ENCODE measurements at regions not wholly inside any gene's neighbourhood (a gene's known extent, or its start where the extent isn't known, plus 50 kb on each side); places are given as distances from the start of the nearest gene placed in this dataset.

DNA sequence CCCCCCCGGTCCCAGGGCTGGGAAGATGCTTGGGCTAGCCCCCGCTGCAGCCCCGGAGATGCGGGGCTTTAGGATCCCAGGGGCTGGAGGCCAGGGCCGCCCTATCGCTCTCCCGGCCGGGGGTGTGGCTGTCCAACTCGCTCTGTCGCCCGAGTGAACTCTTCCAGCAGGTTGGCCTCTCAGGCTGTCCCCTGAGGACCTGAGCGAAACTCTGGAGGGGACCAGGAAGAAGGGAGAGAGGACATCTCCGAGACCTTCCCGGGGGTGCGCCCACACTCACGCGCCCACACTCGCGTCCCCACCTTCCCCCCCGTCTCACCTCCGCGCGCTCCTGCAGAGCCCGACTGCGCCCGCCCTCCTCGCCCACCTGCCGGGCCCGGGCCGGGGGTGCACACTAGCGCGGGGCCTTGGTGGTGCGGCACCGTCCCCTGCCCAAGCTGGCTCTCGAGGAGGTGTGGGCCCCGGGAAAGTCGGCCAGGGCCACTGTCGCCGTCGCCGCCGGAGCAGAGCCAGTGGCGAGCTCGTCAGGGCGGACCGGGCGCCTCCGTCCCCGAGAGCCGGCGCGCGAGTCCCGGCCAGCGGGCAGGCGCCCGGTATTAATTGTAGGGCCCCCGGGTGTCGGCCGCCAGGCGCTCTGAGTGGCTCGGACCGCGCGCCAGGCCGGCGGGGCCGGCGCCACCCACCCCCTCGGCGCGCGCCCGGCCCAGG lies 101.7 kb upstream of the SVIL start:
- TF ChIP-seq, protein P1, sequence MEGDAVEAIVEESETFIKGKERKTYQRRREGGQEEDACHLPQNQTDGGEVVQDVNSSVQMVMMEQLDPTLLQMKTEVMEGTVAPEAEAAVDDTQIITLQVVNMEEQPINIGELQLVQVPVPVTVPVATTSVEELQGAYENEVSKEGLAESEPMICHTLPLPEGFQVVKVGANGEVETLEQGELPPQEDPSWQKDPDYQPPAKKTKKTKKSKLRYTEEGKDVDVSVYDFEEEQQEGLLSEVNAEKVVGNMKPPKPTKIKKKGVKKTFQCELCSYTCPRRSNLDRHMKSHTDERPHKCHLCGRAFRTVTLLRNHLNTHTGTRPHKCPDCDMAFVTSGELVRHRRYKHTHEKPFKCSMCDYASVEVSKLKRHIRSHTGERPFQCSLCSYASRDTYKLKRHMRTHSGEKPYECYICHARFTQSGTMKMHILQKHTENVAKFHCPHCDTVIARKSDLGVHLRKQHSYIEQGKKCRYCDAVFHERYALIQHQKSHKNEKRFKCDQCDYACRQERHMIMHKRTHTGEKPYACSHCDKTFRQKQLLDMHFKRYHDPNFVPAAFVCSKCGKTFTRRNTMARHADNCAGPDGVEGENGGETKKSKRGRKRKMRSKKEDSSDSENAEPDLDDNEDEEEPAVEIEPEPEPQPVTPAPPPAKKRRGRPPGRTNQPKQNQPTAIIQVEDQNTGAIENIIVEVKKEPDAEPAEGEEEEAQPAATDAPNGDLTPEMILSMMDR (IDR thresholded peaks at IDR 0.05), result no peak
- no peak for TF ChIP-seq POLR2A (IDR thresholded peaks at IDR 0.05)
- intact Hi-C loops (cut with DNase I; ENCODE audit: low total_unique reads), result no loop called here
- DNase-seq (ENCODE audit: low spot score in 2 of 2), result peak; percentile 31 to 90
- H3K4me3 ChIP-seq (ENCODE audit: low read depth, poor library complexity, severe bottlenecking), result peak overlapping the region; percentile 74
- 0 to 1% methylated on average over 8 to 35 of the region's 74 CpGs for whole genome bisulfite sequencing, 2 donors

DNA sequence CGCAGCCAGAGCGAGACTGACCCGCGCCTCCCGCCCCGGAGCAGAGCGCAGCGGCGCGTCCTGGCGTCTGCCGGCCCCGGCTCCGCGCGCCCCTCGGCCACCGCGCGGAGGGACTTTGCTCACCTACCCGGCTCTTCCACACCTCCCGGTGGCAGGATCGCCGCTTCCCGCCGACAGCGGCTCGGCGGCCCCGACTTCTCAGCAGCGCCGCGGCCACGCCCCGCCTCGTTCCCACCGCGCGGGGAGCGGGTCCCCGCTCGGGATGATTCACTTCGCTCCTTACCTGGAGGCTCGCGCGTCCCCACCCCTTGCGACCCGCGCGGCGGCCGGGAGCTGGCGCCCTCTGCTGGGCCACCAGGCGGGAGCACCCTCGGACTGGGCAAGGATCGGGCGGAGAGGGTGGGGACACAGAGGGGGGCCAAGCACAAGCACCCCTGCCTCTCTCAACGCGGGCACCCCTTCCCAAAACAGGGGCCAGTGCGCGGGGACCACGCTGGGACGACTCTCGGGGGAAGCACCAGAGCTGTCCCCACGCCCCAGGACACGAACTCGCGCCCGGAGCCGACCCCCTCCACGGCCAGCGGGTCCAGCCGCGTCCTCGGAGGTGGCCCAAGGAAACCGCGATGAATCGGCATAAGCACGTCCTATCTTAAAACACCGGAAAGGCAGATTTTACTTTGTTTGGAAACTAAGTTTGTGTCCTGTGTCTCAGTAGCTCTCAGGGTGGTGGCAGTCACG lies 101.0 kb upstream of the SVIL start:
- TF ChIP-seq POLR2A (IDR thresholded peaks at IDR 0.05), result no peak
- TF ChIP-seq, protein P1 (IDR thresholded peaks at IDR 0.05), result peak in 2 of 3 donors; percentile 56 to 80
- intact Hi-C loops (cut with DNase I; ENCODE audit: low total_unique reads), result no loop called here
- H3K4me3 ChIP-seq (ENCODE audit: low read depth, poor library complexity, severe bottlenecking), result peak overlapping the region; percentile 74
- DNase-seq (ENCODE audit: low spot score in 2 of 2), result peak; percentile 80 to 97
- WGBS, 2 donors, result 0 to 1% methylated on average over 21 to 62 of the region's 81 CpGs

GRCh38 chr10:29734962-29735627 lies 100.3 kb upstream of the SVIL start:
- peak overlapping the region; percentile 74 for H3K4me3 ChIP-seq (ENCODE audit: low read depth, poor library complexity, severe bottlenecking)
- WGBS, 2 donors, result 0 to 2% methylated on average over 15 to 51 of the region's 77 CpGs
- peak; percentile 63 to 95 for DNase-seq (ENCODE audit: low spot score in 2 of 2)
- intact Hi-C loops (cut with DNase I; ENCODE audit: low total_unique reads), result no loop called here
- no peak for TF ChIP-seq POLR2A (IDR thresholded peaks at IDR 0.05)

DNA sequence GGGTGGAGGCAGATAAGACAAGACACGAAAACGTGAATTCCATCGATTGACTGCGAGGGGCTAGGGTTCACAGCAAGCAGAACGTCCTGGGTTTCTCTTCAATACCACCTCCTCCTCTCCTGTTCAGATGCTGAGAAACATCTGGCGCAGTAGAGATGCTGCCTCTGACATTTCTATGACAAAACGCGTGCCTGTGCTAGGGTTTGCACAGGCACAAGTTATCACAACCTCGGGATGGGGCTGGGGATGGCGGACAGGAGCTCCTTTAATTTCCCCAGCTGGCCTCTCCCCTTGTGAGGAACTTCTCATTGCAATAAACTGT lies 99.8 kb upstream of the SVIL start:
- no peak for TF ChIP-seq POLR2A (IDR thresholded peaks at IDR 0.05)
- 15% methylated on average over 10 of the region's 10 CpGs for WGBS, 2 donors
- peak overlapping the region; percentile 74 for H3K4me3 ChIP-seq (ENCODE audit: low read depth, poor library complexity, severe bottlenecking)
- no peak for DNase-seq (ENCODE audit: low spot score in 2 of 2)
- intact Hi-C loops (cut with DNase I; ENCODE audit: low total_unique reads), result no loop called here

DNA sequence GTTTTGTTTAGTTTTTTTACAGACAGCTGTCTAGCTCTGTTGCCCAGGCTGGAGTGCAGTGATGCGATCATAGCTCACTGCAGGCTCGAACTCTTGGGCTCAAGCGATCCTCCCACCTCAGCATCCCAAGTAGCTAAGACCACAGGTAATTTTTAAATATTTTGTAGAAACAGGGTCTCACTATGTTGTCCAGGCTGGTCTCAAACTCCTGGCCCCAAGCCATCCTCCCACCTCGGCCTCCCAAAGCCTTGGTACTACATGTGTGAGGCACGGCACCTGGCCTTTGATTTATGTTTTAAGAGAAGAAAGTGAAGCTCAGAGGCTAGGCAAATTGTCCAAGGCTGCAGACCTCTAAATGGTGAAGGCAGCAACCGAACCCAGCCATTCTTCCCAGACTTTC lies 98.6 kb upstream of the SVIL start:
- TF ChIP-seq, protein P1 (IDR thresholded peaks at IDR 0.05), result no peak
- no peak for TF ChIP-seq POLR2A (IDR thresholded peaks at IDR 0.05)
- H3K4me3 ChIP-seq (ENCODE audit: low read depth, poor library complexity, severe bottlenecking), result no peak overlapping the region
- no peak for DNase-seq (ENCODE audit: low spot score in 2 of 2)
- WGBS, 2 donors, result 68 to 77% methylated on average over 6 of the region's 6 CpGs
- intact Hi-C loops (cut with DNase I; ENCODE audit: low total_unique reads), result no loop called here

- no peak for TF ChIP-seq POLR2A (IDR thresholded peaks at IDR 0.05)
- TF ChIP-seq, protein P1 (IDR thresholded peaks at IDR 0.05), result no peak
- intact Hi-C loops (cut with DNase I; ENCODE audit: low total_unique reads), result no loop called here
- no peak for DNase-seq (ENCODE audit: low spot score in 2 of 2)
- H3K4me3 ChIP-seq (ENCODE audit: low read depth, poor library complexity, severe bottlenecking), result no peak overlapping the region
- WGBS, 2 donors, result 70 to 71% methylated on average over 2 of the region's 2 CpGs
These were observed 98.1 kb upstream of the SVIL start for GRCh38 chr10:29732918-29733317.

Measured in lower leg skin (tissue), 4 donors.